WTC11 (cell line): ENCODE measurements at regions not wholly inside any gene's neighbourhood (a gene's known extent, or its start where the extent isn't known, plus 50 kb on each side); places are given as distances from the start of the nearest gene placed in this dataset.

Experiments used
- ATAC-seq: fragments of 200-7000 bp; cut with Tn5 transposase; 2 replicates; pipeline ENCODE4 v1.10.0; 2021; ENCODE audit warnings: mild to moderate bottlenecking, moderate library complexity
- CTCF ChIA-PET: fragments of 300-600 bp; sonication (Branson Sonifier 250); formaldehyde crosslinking; loops from one replicate; lab custom pipeline; 2021; ENCODE audit warnings: antibody characterized with exemption; lab: Charles Lee
- POLR2A ChIA-PET: fragments of 350-600 bp; sonication (Branson Sonifier 250); formaldehyde crosslinking; loops from one replicate; lab custom pipeline; 2021; ENCODE audit warnings: antibody characterized with exemption; lab: Charles Lee
- DNase-seq: peaks from one replicate; pipeline ENCODE4 v3.0.0; 2021; ENCODE audit warnings: low spot score
- H3K27ac Mint-ChIP-seq: 2 replicates; pipeline ENCODE4 v1.8.0; 2021; ENCODE audit warnings: mixed read lengths
- H3K27me3 Mint-ChIP-seq: 2 replicates; pipeline ENCODE4 v1.8.0; 2021; ENCODE audit warnings: low read depth, mild to moderate bottlenecking, moderate library complexity, mixed read lengths
- H3K36me3 Mint-ChIP-seq: 2 replicates; pipeline ENCODE4 v1.8.0; 2021; ENCODE audit warnings: mixed read lengths
- H3K4me1 Mint-ChIP-seq: 2 replicates; pipeline ENCODE4 v1.8.0; 2022; ENCODE audit warnings: mixed read lengths
- H3K4me3 Mint-ChIP-seq: 2 replicates; pipeline ENCODE4 v1.8.0; 2021; ENCODE audit warnings: mild to moderate bottlenecking, moderate library complexity, mixed read lengths
- H3K9me3 Mint-ChIP-seq: 2 replicates; pipeline ENCODE4 v1.8.0; 2021; ENCODE audit warnings: mixed read lengths
- CREB1 ChIP-seq: sonication (generic); formaldehyde crosslinking; IDR thresholded peaks from 2 replicates; pipeline ENCODE4 v1.8.0; 2023; ENCODE audit warnings: mild to moderate bottlenecking, missing genetic modification reagents
- ESRRA ChIP-seq: sonication (generic); formaldehyde crosslinking; IDR thresholded peaks from 2 replicates; pipeline ENCODE4 v1.8.1; 2022; ENCODE audit warnings: mild to moderate bottlenecking, missing genetic modification reagents, borderline replicate concordance
- ETV6 ChIP-seq: sonication (generic); formaldehyde crosslinking; IDR thresholded peaks from 2 replicates; pipeline ENCODE4 v1.8.1; 2022; ENCODE audit warnings: mild to moderate bottlenecking, missing genetic modification reagents
- HMGA2 ChIP-seq: fragments of 250-450 bp; sonication (Bioruptor Pico); IDR thresholded peaks from 2 replicates; pipeline ENCODE4 v1.4.0; 2021; ENCODE audit warnings: mild to moderate bottlenecking, moderate library complexity
- JUN ChIP-seq: sonication (generic); formaldehyde crosslinking; IDR thresholded peaks from 2 replicates; pipeline ENCODE4 v1.8.0; 2023; ENCODE audit warnings: mild to moderate bottlenecking, missing genetic modification reagents
- NR1H2 ChIP-seq: sonication (generic); formaldehyde crosslinking; IDR thresholded peaks from 2 replicates; pipeline ENCODE4 v1.9.0; 2021; ENCODE audit warnings: mild to moderate bottlenecking, moderate library complexity, missing genetic modification reagents
- SMAD4 ChIP-seq: sonication (generic); formaldehyde crosslinking; IDR thresholded peaks from 2 replicates; pipeline ENCODE4 v1.8.0; 2022; ENCODE audit warnings: mild to moderate bottlenecking, missing genetic modification reagents
- TCF7 ChIP-seq: sonication (generic); formaldehyde crosslinking; IDR thresholded peaks from 2 replicates; pipeline ENCODE4 v1.8.0; 2022; ENCODE audit warnings: mild to moderate bottlenecking, low read depth, missing genetic modification reagents, moderate library complexity
- ZBTB21 ChIP-seq: sonication (generic); formaldehyde crosslinking; IDR thresholded peaks from 2 replicates; pipeline ENCODE4 v1.8.1; 2023; ENCODE audit warnings: mild to moderate bottlenecking, missing genetic modification reagents, borderline replicate concordance
- ZNF317 ChIP-seq: sonication (generic); formaldehyde crosslinking; IDR thresholded peaks from 2 replicates; pipeline ENCODE4 v1.8.1; 2023; ENCODE audit warnings: low read depth, mild to moderate bottlenecking, moderate library complexity, missing genetic modification reagents, borderline replicate concordance
- ZNF416 ChIP-seq: fragments of 250-450 bp; sonication (Bioruptor Pico); IDR thresholded peaks from 2 replicates; pipeline ENCODE4 v1.9.0; 2021; ENCODE audit warnings: mild to moderate bottlenecking, inconsistent platforms
- TF ChIP-seq, protein P1 (sequence below): sonication (generic); formaldehyde crosslinking; IDR thresholded peaks from 2 replicates; pipeline ENCODE4 v1.8.1; 2023; ENCODE audit warnings: mild to moderate bottlenecking, missing genetic modification reagents
- TF ChIP-seq, protein P2 (sequence below): fragments of 250-450 bp; sonication (Bioruptor Pico); IDR thresholded peaks from 2 replicates; pipeline ENCODE4 v1.8.0; 2021; ENCODE audit warnings: mild to moderate bottlenecking
- TF ChIP-seq, protein P3 (sequence below): sonication (generic); formaldehyde crosslinking; IDR thresholded peaks from 2 replicates; pipeline ENCODE4 v1.8.1; 2023; ENCODE audit warnings: mild to moderate bottlenecking, missing genetic modification reagents, moderate library complexity
- TF ChIP-seq, protein P4 (sequence below): fragments of 250-450 bp; sonication (Bioruptor Pico); IDR thresholded peaks from 2 replicates; pipeline ENCODE4 v1.9.0; 2021; ENCODE audit warnings: mild to moderate bottlenecking, borderline replicate concordance
- TF ChIP-seq, protein P5 (sequence below): fragments of 250-450 bp; sonication (Bioruptor Pico); IDR thresholded peaks from 2 replicates; pipeline ENCODE4 v1.9.0; 2021; ENCODE audit warnings: mild to moderate bottlenecking
- TF ChIP-seq, protein P6 (sequence below): sonication (generic); formaldehyde crosslinking; IDR thresholded peaks from 2 replicates; pipeline ENCODE4 v1.8.1; 2022; ENCODE audit warnings: mild to moderate bottlenecking, missing genetic modification reagents, moderate library complexity, borderline replicate concordance
- TF ChIP-seq, protein P7 (sequence below): sonication (generic); formaldehyde crosslinking; IDR thresholded peaks from 2 replicates; pipeline ENCODE4 v1.8.0; 2023; ENCODE audit warnings: missing genetic modification reagents

DNA sequence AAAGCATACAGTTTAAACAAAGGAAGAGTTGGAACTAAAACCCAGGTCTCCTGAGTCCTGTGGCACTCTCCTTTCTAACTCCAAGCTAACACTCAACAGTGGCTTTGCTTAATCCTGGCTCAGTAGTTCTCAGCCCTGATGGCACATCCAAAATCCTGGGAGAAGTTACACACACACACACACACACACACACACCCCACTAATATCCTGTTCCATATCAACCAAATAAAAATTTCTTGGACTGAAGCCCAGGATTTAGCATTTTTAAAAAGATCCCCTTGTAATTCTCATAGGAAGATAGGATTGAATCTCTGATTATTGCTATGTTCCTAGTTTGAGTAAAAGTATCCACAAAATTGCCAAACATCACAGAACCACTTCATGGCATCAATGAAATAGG is 136.1 kb upstream of the RIOK3 start:
- CTCF ChIA-PET, result no interaction called here
- Mint-ChIP-seq H3K27me3 (peaks cover 12% of the 10 kb centered on the region), H3K4me1 (peaks cover 29% of the 10 kb centered on the region), H3K27ac (no peak overlapping the region), H3K9me3 (peaks cover 7% of the 10 kb centered on the region), H3K4me3 (no peak overlapping the region), H3K36me3 (peaks cover 8% of the 10 kb centered on the region)
- ATAC-seq, result no peak
- no peak for DNase-seq
- TF ChIP-seq, protein P1, sequence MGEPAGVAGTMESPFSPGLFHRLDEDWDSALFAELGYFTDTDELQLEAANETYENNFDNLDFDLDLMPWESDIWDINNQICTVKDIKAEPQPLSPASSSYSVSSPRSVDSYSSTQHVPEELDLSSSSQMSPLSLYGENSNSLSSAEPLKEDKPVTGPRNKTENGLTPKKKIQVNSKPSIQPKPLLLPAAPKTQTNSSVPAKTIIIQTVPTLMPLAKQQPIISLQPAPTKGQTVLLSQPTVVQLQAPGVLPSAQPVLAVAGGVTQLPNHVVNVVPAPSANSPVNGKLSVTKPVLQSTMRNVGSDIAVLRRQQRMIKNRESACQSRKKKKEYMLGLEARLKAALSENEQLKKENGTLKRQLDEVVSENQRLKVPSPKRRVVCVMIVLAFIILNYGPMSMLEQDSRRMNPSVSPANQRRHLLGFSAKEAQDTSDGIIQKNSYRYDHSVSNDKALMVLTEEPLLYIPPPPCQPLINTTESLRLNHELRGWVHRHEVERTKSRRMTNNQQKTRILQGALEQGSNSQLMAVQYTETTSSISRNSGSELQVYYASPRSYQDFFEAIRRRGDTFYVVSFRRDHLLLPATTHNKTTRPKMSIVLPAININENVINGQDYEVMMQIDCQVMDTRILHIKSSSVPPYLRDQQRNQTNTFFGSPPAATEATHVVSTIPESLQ (CRISPR knock-in tag), result no peak
- TF ChIP-seq ZBTB21 (CRISPR knock-in tag) (no peak), NR1H2 (CRISPR knock-in tag) (no peak), ZNF317 (no peak), JUN (CRISPR knock-in tag) (no peak), SMAD4 (CRISPR knock-in tag) (no peak), TCF7 (CRISPR knock-in tag) (no peak), HMGA2 (no peak), ZNF416 (CRISPR knock-in tag) (no peak), ETV6 (CRISPR knock-in tag) (no peak), CREB1 (no peak), ESRRA (no peak)
- TF ChIP-seq, protein P2, sequence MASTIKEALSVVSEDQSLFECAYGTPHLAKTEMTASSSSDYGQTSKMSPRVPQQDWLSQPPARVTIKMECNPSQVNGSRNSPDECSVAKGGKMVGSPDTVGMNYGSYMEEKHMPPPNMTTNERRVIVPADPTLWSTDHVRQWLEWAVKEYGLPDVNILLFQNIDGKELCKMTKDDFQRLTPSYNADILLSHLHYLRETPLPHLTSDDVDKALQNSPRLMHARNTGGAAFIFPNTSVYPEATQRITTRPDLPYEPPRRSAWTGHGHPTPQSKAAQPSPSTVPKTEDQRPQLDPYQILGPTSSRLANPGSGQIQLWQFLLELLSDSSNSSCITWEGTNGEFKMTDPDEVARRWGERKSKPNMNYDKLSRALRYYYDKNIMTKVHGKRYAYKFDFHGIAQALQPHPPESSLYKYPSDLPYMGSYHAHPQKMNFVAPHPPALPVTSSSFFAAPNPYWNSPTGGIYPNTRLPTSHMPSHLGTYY (CRISPR knock-in tag), result no peak
- TF ChIP-seq, protein P3, sequence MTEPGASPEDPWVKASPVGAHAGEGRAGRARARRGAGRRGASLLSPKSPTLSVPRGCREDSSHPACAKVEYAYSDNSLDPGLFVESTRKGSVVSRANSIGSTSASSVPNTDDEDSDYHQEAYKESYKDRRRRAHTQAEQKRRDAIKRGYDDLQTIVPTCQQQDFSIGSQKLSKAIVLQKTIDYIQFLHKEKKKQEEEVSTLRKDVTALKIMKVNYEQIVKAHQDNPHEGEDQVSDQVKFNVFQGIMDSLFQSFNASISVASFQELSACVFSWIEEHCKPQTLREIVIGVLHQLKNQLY, result no peak
- TF ChIP-seq, protein P4, sequence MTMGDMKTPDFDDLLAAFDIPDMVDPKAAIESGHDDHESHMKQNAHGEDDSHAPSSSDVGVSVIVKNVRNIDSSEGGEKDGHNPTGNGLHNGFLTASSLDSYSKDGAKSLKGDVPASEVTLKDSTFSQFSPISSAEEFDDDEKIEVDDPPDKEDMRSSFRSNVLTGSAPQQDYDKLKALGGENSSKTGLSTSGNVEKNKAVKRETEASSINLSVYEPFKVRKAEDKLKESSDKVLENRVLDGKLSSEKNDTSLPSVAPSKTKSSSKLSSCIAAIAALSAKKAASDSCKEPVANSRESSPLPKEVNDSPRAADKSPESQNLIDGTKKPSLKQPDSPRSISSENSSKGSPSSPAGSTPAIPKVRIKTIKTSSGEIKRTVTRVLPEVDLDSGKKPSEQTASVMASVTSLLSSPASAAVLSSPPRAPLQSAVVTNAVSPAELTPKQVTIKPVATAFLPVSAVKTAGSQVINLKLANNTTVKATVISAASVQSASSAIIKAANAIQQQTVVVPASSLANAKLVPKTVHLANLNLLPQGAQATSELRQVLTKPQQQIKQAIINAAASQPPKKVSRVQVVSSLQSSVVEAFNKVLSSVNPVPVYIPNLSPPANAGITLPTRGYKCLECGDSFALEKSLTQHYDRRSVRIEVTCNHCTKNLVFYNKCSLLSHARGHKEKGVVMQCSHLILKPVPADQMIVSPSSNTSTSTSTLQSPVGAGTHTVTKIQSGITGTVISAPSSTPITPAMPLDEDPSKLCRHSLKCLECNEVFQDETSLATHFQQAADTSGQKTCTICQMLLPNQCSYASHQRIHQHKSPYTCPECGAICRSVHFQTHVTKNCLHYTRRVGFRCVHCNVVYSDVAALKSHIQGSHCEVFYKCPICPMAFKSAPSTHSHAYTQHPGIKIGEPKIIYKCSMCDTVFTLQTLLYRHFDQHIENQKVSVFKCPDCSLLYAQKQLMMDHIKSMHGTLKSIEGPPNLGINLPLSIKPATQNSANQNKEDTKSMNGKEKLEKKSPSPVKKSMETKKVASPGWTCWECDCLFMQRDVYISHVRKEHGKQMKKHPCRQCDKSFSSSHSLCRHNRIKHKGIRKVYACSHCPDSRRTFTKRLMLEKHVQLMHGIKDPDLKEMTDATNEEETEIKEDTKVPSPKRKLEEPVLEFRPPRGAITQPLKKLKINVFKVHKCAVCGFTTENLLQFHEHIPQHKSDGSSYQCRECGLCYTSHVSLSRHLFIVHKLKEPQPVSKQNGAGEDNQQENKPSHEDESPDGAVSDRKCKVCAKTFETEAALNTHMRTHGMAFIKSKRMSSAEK (CRISPR knock-in tag), result no peak
- TF ChIP-seq, protein P5, sequence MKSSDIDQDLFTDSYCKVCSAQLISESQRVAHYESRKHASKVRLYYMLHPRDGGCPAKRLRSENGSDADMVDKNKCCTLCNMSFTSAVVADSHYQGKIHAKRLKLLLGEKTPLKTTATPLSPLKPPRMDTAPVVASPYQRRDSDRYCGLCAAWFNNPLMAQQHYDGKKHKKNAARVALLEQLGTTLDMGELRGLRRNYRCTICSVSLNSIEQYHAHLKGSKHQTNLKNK (CRISPR knock-in tag), result no peak
- TF ChIP-seq, protein P6, sequence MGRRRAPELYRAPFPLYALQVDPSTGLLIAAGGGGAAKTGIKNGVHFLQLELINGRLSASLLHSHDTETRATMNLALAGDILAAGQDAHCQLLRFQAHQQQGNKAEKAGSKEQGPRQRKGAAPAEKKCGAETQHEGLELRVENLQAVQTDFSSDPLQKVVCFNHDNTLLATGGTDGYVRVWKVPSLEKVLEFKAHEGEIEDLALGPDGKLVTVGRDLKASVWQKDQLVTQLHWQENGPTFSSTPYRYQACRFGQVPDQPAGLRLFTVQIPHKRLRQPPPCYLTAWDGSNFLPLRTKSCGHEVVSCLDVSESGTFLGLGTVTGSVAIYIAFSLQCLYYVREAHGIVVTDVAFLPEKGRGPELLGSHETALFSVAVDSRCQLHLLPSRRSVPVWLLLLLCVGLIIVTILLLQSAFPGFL (CRISPR knock-in tag), result no peak
- TF ChIP-seq, protein P7, sequence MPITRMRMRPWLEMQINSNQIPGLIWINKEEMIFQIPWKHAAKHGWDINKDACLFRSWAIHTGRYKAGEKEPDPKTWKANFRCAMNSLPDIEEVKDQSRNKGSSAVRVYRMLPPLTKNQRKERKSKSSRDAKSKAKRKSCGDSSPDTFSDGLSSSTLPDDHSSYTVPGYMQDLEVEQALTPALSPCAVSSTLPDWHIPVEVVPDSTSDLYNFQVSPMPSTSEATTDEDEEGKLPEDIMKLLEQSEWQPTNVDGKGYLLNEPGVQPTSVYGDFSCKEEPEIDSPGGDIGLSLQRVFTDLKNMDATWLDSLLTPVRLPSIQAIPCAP, result no peak
- POLR2A ChIA-PET, result interaction anchor here (0.7 kb wide), 1 partner anchor 138 kb away, joined by 4 read pairs; no protein-coding TSS in a partner anchor
